A549 (cell line): ENCODE measurements at regions not wholly inside any gene's neighbourhood (a gene's known extent, or its start where the extent isn't known, plus 50 kb on each side); places are given as distances from the start of the nearest gene placed in this dataset.

Experiments
- BHLHE40 ChIP-seq: IDR thresholded peaks from 2 replicates; pipeline ENCODE4 v1.6.1; 2012; ENCODE audit warnings: low read depth, low read length, inconsistent platforms
- CBX2 ChIP-seq: fragments of 200-600 bp; sonication (generic); IDR thresholded peaks from 2 replicates; pipeline ENCODE4 v1.6.1; 2016; ENCODE audit warnings: low read depth, mild to moderate bottlenecking, borderline replicate concordance
- CHD2 ChIP-seq: fragments of 150-350 bp; IDR thresholded peaks from 2 replicates; pipeline ENCODE4 v1.6.1; 2014; ENCODE audit warnings: low read length; ENCODE audit not compliant: partially characterized antibody
- CTCF ChIP-seq: fragments of >200 bp; sonication (Bioruptor Twin); formaldehyde crosslinking; IDR thresholded peaks from 3 replicates; pipeline ENCODE4 v1.5.1; 2016
- EHF ChIP-seq: fragments of 250-450 bp; sonication (Bioruptor Pico); IDR thresholded peaks from 2 replicates; pipeline ENCODE4 v1.5.0; 2020; ENCODE audit warnings: mild to moderate bottlenecking
- ELK1 ChIP-seq: fragments of 150-350 bp; IDR thresholded peaks from 2 replicates; pipeline ENCODE4 v1.6.1; 2014; ENCODE audit warnings: low read depth, mild to moderate bottlenecking, low read length
- EP300 ChIP-seq, 2 experiments: fragments of >200 bp; sonication (Bioruptor Twin); formaldehyde crosslinking; IDR thresholded peaks; 2 replicates in 1 of 2; 3 replicates in 1 of 2; pipeline ENCODE4 v1.6.1; 2016 to 2017
- PBX3 ChIP-seq: IDR thresholded peaks from 2 replicates; pipeline ENCODE4 v1.6.1; 2012
- POLR2A ChIP-seq: IDR thresholded peaks from 2 replicates; pipeline ENCODE4 v1.6.1; 2012; ENCODE audit warnings: mild to moderate bottlenecking, low read length
- POLR2AphosphoS2 ChIP-seq: conservative IDR thresholded peaks from 2 replicates; pipeline ENCODE4 v1.6.1; 2012; ENCODE audit warnings: low read length, improper control_type of control experiment, inconsistent platforms
- RAD21 ChIP-seq, 2 experiments: fragments of >200 bp in 1 of 2; sonication (Bioruptor Twin) in 1 of 2; formaldehyde crosslinking in 1 of 2; IDR thresholded peaks in 1 of 2; conservative IDR thresholded peaks in 1 of 2; 2 replicates in 1 of 2; 3 replicates in 1 of 2; pipeline ENCODE4 v1.6.1; 2012 to 2018; ENCODE audit warnings: inconsistent platforms in 1 of 2
- REST ChIP-seq: fragments of 200-600 bp; sonication (generic); IDR thresholded peaks from 2 replicates; pipeline ENCODE4 v1.6.1; 2016; ENCODE audit warnings: antibody characterized with exemption, mild to moderate bottlenecking, moderate library complexity
- TP53 ChIP-seq: fragments of 250-450 bp; sonication (Bioruptor Pico); IDR thresholded peaks from 2 replicates; pipeline ENCODE4 v1.5.0; 2021; ENCODE audit warnings: mild to moderate bottlenecking, moderate library complexity

- TF ChIP-seq POLR2AphosphoS2 = no peak
- TF ChIP-seq CTCF = no peak
- no peak for TF ChIP-seq REST
- TF ChIP-seq PBX3 = no peak
- TF ChIP-seq EP300 (IDR thresholded peaks at IDR 0.05) = no peak
- no peak for TF ChIP-seq CHD2
- TF ChIP-seq CBX2 = no peak
- TF ChIP-seq EHF (CRISPR knock-in tag) = no peak
- no peak for TF ChIP-seq POLR2A
- TF ChIP-seq BHLHE40 = no peak
- TF ChIP-seq TP53 = no peak
- TF ChIP-seq RAD21 (conservative IDR thresholded peaks at IDR 0.05 in 1 of 2, IDR thresholded peaks at IDR 0.05 in 1 of 2) = no peak
- no peak for TF ChIP-seq ELK1
Observed at GRCh38 chr15:62483814-62484213, 318.7 kb upstream of the C2CD4B start.
